Stimulated activated CD8-positive, alpha-beta memory T cell treated with anti-CD3 and anti-CD28 coated beads, Interleukin-4, amount 100 ng/mL, for 4 hours (primary cell): ENCODE measurements at regions not wholly inside any gene's neighbourhood (a gene's known extent, or its start where the extent isn't known, plus 50 kb on each side); places are given as distances from the start of the nearest gene placed in this dataset.

Source experiments
- DNase-seq, 2 donors: peaks; one replicate each; pipeline ENCODE4 v3.0.0-alpha.2; 2020; ENCODE audit warnings: low read depth in 2 of 2, low spot score in 1 of 2

DNA sequence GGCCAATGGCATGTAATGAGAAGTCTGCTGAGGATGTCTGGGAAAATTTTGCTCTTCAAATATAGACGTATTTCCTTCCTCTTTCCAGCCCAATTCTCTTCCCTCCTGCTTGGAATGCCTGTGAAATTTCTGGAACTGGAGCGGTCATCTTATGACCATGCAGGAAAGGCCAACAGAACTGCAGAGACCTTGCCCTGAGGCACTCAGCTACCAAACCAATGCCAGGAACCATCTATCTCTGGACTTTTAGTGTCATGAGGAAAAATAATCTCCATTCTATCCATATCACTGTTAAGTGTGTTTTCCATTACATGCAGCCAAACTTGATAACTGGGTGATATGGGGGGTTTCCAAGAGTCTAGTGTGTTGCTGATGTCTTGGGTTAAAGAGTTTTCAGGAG is 363.7 kb downstream of the SLC4A3 start:
- DNase-seq = no peak

DNA sequence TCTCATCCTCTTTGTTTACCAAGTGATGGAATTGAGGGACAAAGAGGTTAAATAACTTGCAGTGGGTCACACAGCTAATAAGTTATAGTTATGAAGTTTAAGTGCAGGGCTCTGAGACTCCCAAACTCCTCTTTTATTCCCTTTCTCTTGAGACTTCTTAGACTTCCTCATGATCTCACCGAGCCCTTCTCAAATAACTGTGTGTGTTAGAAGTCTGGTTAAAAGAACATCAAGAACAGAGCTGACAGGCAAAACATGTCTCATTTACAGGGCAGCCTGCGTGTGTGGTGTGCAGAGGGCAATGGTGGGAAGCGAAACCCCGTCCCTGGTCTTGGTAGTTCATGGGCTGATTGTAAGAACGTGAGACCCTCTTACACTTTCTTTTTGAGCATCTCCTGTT is 368.0 kb downstream of the SLC4A3 start:
- no peak for DNase-seq

DNA sequence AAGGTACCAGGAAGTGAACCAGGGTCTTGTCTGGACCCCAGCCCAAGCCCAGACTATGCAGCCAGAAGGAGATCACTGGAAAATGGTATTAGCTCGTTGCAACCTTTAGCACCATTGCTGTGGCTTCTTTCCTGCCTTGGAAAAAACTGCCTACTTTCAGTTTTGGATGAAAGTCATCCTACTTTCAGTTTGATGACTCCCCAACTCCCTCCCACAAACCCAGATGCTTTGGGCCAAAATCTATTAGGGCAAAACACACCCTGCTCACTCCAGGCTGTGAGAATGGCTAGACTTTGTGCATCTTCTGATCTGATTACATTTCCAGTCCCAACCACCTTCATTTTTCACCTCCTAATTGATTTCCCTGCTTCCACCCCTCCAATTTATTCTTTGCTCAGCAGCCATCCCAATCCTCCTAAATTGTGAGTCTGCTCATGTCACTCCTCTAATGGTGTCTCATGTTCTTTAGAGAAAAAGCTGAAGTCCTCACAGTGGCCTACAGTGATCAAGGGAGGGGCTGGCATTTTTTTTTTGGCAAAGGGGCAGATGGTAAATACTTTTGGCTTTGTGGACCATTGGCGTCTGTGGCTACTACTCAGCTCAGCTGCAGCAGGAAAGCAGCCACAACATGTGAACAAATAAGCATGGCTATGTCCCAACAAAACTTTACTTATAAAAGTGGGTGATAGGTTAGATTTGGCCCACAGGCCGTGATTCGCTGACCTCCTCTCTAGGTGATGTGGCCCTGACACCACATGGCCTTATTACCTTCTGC is 368.7 kb downstream of the SLC4A3 start:
- DNase-seq = no peak

- DNase-seq = no peak
Observed at GRCh38 chr2:219997341-219997851, 370.0 kb downstream of the SLC4A3 start.

DNA sequence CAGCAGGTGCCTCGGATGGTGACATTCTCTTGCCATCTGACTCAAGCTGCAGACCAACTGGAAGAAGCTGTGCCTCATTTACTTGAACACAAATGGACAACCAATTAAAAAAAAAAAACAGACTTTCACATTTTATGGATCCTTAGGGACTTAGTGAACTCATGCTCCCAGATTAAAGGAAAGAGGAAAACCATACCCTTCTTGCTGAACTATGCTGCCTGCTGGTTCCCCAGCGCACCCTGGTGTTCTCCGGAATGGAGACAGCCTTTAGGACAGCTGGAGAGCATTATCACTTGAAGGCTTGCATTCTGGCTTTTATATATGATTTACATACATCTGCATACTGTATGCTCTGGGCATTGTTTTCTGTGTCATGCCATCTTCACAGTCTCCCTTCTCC is 370.7 kb downstream of the SLC4A3 start:
- DNase-seq = no peak

GRCh38 chr2:219998714-219999227 is 371.3 kb downstream of the SLC4A3 start:
- no peak for DNase-seq

DNA sequence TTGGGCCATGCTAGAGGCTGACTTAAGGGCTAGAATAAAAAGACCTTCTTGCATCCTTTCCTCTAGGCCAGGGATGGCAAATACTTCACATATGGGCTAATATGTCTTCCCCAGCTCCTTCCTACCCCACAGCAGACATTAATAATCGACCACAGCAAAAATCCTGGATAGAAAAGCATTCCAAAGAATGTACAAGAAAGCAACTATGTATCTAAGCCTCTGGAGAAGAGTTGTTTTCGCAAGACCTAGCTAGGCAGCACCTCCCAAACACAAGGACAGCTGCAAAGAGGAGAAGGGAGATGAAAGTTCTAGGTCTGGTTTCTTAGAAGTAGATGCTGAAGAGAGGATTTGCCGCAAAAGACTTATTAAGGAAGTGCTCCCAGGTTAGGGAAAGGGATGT is 372.6 kb downstream of the SLC4A3 start:
- DNase-seq = no peak

DNA sequence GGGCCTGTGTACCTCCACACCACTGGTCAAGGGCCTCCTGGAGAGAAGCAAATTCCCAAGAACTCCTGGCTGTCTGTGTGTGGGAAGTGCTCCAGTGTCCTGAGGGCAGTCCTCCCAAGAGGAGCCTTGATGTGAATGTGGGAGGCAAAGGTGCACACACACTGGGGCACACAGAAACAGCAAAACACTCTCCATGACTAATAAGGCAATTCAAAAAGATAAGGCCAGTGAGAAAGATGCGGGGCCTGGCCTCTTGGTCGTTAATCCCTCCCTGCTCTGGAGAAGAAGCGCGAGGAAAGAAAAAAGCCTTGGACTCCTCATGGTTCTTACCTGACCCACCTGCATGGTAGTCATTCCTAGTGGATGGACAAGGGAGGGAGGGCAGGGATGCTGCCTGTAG is 373.2 kb downstream of the SLC4A3 start:
- DNase-seq = no peak

DNA sequence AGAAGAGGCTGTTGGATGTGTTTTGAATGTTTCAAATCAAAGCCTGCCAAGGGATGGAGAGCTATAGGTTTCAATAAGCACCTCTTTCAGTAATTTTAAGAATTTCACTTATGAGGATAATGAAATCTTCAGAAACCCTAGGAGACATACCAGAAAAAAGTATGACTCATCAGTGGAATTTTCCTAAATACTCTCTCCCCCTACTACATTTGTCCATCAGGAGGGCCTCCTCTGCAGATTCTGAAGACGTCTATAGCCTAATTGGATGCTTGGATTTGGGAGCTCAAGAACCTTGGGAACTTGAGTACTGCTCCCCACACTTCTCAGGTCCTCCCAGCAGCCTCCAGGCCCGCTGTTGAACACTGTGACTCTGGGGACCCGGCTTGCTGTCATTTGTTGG is 374.3 kb downstream of the SLC4A3 start:
- DNase-seq = no peak

GRCh38 chr2:220002251-220002650 is 374.8 kb downstream of the SLC4A3 start:
- DNase-seq = no peak

DNA sequence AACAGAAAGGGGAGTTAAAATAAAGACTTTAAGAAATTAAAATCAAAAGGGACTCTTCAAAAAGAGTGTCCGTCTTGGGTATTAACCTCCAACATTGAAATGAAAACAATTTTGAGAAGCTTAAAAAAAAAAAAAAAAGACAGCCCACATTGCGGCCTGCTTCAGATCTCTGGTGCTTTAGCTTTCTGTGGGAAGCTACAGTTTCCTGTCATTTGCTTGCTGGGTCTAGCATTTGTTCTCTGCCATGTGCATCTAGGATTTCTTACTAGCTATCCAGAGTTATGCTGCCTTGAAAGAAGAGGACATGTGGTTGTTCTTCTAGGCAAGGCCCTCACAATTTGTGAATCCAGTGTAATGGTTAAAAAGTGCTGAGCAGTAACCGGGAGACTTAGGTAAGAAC is 375.3 kb downstream of the SLC4A3 start:
- no peak for DNase-seq

DNA sequence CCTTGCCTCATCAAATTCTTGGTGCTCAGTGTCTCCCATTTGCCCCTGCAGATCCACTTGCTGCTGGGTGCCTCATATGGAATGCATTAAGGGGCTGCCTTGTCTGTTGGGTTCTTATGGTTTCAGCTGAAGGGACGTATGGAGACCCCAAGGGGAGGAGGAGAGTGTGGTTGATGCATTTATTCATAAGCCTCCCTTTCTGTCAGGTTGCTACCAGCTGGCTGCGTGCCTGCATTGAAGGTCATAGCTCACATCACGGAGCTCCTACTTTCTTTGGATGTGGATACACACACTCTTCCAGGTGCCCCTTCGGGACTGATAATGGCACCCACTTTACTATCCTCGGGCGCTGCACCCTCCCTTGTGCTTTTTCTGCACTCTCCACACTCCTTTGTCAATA is 377.9 kb downstream of the SLC4A3 start:
- DNase-seq = no peak

- no peak for DNase-seq
Observed at GRCh38 chr2:220006152-220006621, 378.8 kb downstream of the SLC4A3 start.

DNA sequence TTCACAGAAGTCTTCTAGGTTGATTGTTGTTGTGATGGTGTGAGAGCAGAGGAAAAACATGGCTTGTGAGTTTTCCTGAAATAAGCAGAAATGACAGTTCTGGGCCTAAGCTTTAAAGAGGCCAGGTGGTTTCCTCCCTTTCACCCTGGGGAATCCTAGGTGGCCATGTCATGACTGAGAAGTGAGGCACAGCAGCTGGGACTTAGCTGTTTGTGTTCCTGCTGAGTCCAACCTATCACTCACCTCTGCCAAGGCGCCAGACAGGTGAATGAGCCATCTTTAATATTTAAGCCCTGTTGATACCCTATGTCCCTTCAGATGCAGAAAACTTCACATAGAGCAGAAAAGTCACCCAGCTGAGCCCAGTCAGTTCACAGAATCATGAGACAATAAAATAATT is 384.4 kb downstream of the SLC4A3 start:
- no peak for DNase-seq

DNA sequence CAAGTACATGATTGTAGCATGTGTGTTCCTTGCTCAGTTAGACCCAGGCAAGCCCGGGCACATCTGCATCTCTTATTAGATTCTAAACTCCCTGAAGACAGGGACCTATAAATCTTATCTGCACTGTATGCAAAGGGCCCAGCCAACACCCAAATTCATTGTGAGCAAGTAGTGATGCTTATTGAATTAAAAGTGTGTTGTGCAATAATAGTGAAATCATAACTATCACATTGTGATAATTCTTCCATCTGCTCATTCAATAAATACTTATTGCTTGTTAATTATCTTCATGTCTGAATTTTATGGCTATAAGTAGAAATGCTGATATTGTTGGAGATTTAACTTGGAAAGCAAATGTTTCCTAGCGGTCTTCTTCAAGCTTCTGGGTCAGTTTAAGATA is 387.5 kb downstream of the SLC4A3 start:
- DNase-seq = no peak

- DNase-seq = no peak
Observed at GRCh38 chr2:220015576-220015975, 388.1 kb downstream of the SLC4A3 start.

DNA sequence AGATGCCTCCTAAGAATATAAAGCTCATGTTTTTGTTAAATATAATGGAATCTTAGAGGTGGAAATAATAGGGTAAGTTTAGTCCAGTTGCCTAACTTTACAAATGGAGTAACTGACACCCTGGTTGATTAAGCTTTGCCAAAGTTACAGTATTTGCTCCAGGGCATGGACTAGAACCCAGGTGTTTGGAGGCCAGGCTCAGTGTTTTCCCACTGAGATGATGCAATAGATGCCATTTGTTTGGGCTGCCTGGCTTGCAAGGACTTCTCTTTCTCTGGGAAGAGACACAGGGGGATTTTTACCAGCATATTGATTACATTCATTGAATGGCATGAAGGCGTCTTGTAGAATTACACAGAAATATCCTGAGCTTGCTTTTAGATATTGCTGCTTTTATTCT is 397.8 kb downstream of the SLC4A3 start:
- DNase-seq = no peak

GRCh38 chr2:220029013-220029412 is 401.6 kb downstream of the SLC4A3 start:
- no peak for DNase-seq

GRCh38 chr2:220033546-220033945 is 406.1 kb downstream of the SLC4A3 start:
- no peak for DNase-seq

DNA sequence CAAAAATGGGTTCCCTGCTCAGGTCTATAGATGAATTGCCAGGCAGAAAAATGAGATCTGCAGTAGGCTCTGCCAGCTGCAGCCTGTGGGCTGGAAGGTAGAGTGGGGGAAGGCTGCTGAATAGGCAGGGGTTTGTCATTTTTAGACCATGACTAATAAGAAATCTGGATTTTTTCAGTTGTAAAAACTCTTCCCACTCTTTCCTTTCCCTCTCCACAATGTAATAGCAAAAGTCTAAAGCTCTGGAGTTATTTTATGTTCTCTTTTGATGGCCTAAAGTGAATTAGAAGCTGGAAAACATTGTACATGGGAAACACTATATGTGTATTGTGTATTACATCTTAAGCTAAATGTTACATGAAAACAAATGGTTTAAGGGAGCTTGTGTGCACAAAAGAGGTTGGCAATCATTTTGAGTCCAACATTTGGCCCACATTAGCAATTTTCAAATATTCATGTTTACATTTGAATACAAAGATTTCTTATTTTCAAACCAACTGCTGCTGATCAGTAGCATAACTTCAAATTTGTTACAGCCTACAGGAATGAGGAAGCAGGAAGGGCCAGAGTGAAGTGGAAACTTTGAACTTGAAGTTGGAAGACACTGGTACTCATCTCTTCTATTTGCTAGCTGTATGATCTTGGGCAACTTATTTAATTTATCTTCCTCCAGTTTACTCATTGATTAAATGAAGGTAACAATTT is 407.1 kb downstream of the SLC4A3 start:
- DNase-seq = no peak

DNA sequence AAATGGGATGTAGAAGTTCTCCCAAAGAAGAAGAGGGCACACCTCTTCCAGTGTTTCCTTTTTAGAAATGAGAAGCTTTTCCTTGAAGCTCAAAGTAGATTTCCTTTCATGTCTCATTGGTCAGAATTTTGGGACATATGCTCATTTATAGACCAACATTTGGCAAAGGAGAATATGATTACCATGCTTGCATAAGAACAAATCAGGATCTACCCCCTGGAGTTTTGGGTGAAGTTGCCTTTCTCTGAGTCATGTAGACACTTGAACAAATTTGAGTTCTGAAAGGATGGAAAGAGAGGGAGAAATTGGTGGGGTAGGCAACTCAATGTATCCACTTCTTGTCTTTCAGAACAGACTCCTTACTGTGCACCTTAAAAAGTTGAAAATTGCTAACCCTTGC is 409.0 kb downstream of the SLC4A3 start:
- no peak for DNase-seq

GRCh38 chr2:220040346-220040745 is 412.9 kb downstream of the SLC4A3 start:
- no peak for DNase-seq
